ENCODE measurements at regions not wholly inside any gene's neighbourhood (a gene's known extent, or its start where the extent isn't known, plus 50 kb on each side); places are given as distances from the start of the nearest gene placed in this dataset.
"Not testable (repeated sequence)": the region's sequence is repeated elsewhere in the genome, so short reads cannot be mapped to it uniquely, and the experiment has no call there.

DNA sequence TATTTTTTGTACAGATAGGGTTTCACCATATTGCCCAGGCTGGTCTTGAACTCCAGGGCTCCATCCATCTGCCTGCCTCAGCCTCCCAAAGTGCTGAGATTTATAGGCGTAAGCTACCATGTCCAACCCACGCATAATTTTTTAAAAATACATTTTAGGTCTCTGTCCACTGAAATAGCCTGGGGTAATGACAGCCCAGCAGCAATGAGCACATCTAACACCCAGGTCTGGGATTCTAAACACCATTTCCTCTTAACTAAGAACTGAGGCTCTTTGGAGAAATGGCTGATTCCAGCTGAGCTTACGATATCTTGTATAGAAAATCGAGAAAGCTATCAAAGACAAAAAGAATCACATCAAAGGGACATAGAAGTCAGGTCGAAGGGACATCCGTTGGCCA lies 245.3 kb downstream of the PARN start:
- TF ChIP-seq, protein P1, sequence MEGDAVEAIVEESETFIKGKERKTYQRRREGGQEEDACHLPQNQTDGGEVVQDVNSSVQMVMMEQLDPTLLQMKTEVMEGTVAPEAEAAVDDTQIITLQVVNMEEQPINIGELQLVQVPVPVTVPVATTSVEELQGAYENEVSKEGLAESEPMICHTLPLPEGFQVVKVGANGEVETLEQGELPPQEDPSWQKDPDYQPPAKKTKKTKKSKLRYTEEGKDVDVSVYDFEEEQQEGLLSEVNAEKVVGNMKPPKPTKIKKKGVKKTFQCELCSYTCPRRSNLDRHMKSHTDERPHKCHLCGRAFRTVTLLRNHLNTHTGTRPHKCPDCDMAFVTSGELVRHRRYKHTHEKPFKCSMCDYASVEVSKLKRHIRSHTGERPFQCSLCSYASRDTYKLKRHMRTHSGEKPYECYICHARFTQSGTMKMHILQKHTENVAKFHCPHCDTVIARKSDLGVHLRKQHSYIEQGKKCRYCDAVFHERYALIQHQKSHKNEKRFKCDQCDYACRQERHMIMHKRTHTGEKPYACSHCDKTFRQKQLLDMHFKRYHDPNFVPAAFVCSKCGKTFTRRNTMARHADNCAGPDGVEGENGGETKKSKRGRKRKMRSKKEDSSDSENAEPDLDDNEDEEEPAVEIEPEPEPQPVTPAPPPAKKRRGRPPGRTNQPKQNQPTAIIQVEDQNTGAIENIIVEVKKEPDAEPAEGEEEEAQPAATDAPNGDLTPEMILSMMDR (IDR thresholded peaks at IDR 0.05; ENCODE audit: insufficient read depth, low read depth, low read length), result no peak
- H3K4me3 ChIP-seq (ENCODE audit: low read depth, low read length), result no peak overlapping the region
- no peak for DNase-seq (ENCODE audit: low read depth)

DNA sequence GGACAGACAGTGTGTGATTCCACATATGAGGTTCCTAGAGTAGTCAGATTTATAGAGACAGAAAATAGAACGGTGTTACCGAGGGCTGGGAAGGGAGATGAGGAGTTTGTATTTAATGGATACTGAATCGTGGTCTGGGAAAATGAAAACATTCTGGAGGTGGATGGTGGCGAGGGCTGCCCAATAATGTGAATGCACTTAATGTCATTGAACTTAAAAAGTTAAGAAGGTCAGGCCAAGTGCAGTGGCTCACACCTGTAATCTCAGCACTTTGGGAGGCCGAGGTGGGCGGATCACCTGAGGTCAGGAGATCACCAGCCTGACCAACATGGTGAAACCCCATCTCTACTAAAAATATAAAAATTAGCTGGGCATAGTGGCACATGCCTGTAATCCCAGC lies 246.2 kb downstream of the PARN start:
- H3K4me3 ChIP-seq (ENCODE audit: low read depth, low read length); DNase-seq (ENCODE audit: low read depth): not testable (repeated sequence)

DNA sequence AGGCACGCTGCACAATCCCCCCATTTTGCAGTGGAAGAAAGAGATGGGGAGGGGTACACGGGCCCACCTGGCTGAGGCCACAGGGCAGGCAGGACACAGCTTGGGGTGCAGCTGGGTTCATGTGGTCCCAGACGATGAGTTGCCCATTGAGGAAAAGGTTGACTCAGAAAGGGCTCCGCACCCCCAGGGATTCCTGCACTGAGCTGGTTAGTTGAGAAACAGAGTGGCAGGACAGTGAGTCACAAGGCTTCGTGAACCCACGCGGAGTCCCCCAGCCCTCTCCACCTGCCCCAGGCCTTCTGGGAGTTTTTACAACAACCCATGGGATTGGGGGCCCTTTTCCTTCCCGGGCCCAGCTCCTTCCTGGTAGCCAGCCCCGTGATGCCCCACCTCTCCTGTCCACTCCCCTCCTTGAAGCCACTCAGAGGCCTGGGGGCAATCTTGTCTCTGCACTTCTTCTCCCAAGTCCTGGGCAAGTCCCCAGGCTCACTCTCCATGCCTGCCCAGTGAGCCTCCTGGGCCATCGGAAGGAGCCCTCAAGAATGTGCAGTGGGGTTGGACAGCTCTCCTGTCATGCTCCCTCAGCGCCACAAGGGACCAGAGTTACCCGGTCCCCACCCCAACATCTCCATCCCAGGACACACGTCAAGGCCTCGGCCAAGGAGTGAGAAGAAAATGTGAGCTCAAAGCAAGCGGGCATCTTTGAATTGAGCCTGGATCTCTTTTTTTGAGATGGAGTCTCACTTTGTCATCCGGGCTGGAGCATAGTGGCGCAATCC lies 251.2 kb downstream of the PARN start:
- no peak overlapping the region for H3K4me3 ChIP-seq (ENCODE audit: low read depth, low read length)
- TF ChIP-seq, protein P1 (IDR thresholded peaks at IDR 0.05; ENCODE audit: insufficient read depth, low read depth, low read length), result no peak
- no peak for DNase-seq (ENCODE audit: low read depth)

DNA sequence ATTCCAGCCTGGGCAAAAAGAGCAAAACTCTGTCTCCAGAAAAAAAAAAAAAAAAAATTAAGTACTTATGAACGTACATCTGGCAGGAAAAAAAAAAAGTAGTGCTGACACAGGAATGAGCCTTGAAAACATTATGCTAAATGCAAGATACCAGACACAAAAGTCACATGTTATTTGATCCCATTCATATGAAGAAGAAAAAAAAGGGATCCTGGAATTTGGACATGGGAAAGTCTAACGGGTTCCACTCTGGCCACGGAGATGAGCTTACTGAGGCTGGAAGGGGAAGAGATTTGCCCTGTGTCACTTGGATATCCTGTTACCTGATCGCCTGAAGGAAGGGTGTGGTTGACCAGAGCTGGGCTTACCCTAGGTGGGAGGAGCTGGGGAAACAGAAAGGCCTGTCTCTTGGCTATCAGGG lies 251.9 kb downstream of the PARN start:
- TF ChIP-seq, protein P1 (IDR thresholded peaks at IDR 0.05; ENCODE audit: insufficient read depth, low read depth, low read length), result no peak
- peak; percentile 83 for DNase-seq (ENCODE audit: low read depth)
- H3K4me3 ChIP-seq (ENCODE audit: low read depth, low read length), result no peak overlapping the region

DNA sequence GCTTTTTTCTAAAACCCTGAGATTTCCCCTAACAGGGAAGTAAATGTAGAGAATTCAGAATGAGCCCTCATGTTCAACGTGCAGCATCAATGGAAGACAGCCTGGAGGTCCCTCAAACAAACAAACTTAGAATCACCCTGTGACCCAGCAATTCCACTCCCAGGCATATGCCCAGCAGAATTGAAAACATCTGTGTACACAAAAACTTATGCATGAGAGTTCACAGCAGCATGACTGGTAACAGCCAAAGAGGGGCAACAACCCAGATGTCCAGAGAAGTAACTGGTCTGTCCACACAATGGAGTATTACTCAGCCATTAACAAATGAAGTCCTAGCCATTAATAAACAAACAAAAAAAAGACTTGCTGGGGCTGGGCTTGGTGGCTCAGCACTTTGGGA lies 252.7 kb downstream of the PARN start:
- H3K4me3 ChIP-seq (ENCODE audit: low read depth, low read length), result no peak overlapping the region
- TF ChIP-seq, protein P1 (IDR thresholded peaks at IDR 0.05; ENCODE audit: insufficient read depth, low read depth, low read length), result no peak
- no peak for DNase-seq (ENCODE audit: low read depth)

DNA sequence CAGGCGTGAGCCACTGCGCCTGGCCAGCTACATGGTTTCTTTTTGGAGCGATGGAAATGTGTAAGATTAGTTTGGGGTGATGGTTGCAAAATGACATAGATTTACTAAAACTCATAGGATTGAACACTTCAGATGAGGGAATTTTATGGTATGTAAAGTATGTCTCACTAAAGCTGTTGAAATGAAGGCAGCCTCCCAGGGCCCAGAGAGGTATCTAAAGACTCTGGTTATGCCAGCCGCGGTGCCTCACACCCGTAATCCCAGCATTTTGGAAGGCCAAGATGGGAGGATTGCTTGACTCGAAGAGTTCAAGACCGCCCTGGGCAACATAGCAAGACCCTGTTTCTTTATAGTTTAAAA lies 254.9 kb downstream of the PARN start:
- DNase-seq (ENCODE audit: low read depth), result no peak
- H3K4me3 ChIP-seq (ENCODE audit: low read depth, low read length), result no peak overlapping the region
- TF ChIP-seq, protein P1 (IDR thresholded peaks at IDR 0.05; ENCODE audit: insufficient read depth, low read depth, low read length), result no peak

DNA sequence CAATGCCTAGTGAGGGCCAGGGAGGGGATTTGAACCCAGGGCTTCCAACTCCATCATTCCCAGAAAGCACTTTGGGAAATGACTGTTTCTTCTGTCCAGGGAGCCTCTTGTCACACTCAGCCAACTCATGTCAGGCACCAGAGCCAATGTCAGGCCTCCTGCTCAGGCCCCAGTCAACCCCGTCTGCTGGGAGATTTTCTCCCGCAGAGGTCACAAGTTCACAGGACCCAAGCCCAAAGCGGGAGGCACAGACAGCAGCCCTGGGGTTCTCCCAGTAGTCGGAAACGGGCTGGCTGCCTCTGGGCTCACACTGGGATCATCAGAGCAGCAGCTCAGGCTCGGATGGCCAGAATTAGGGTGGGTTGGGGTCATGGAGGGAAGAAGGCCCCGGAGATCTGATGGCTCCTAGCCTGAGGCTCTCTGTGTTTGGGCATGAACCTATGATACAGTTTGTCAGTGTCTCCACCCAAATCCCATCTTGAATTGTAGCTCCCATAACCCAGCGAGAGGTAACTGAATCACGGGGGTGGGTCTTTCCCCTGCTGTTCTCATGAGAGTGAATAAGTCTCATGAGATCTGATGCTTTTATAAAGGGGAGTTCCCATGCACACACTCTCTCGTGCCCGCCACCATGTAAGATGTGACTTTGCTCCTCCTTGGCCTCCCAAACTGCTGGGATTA lies 255.5 kb downstream of the PARN start:
- TF ChIP-seq, protein P1 (IDR thresholded peaks at IDR 0.05; ENCODE audit: insufficient read depth, low read depth, low read length), result no peak
- H3K4me3 ChIP-seq (ENCODE audit: low read depth, low read length), result no peak overlapping the region
- no peak for DNase-seq (ENCODE audit: low read depth)

Measured in fibroblast of villous mesenchyme (primary cell).